Astrocyte (in vitro differentiated cells and primary cell): ENCODE measurements at regions not wholly inside any gene's neighbourhood (a gene's known extent, or its start where the extent isn't known, plus 50 kb on each side); places are given as distances from the start of the nearest gene placed in this dataset.

Experiments
- CTCF ChIP-seq: IDR thresholded peaks from 2 replicates; pipeline ENCODE4 v1.5.1; 2011; ENCODE audit warnings: low read depth, mild to moderate bottlenecking, inconsistent platforms, low read length, moderate library complexity; ENCODE audit not compliant: insufficient read depth
- EZH2 ChIP-seq: IDR thresholded peaks from 2 replicates; pipeline ENCODE4 v1.6.1; 2012; ENCODE audit warnings: mild to moderate bottlenecking, low read length, inconsistent platforms; ENCODE audit not compliant: insufficient read depth

GRCh38 chr14:104443391-104444158 is 136.0 kb upstream of the C14orf180 start:
- no peak for TF ChIP-seq CTCF
- TF ChIP-seq EZH2, result no peak
